Astrocyte of the cerebellum (primary cell): ENCODE measurements at regions not wholly inside any gene's neighbourhood (a gene's known extent, or its start where the extent isn't known, plus 50 kb on each side); places are given as distances from the start of the nearest gene placed in this dataset.

Source experiments
- DNase-seq: peaks from one replicate; pipeline ENCODE4 v3.0.0-alpha.2; 2011; ENCODE audit warnings: low read depth
- H3K4me3 ChIP-seq: 2 replicates; pipeline ENCODE4 v1.5.1; 2011; ENCODE audit warnings: mild to moderate bottlenecking, low read depth, low read length, moderate library complexity
- CTCF ChIP-seq: IDR thresholded peaks from 2 replicates; pipeline ENCODE4 v1.5.1; 2012; ENCODE audit warnings: low read length, low read depth, moderate library complexity, mild to moderate bottlenecking; ENCODE audit errors: missing control alignments
- in situ Hi-C: cut with HindIII; loops from 2 replicates; pipeline ENCODE4 v1.10.0; 2017; ENCODE audit warnings: low sequenced_read_pairs

GRCh38 chr6:19261642-19262041 lies 575.5 kb upstream of the ID4 start:
- DNase-seq, result no peak
- in situ Hi-C loops, result no loop called here
- TF ChIP-seq CTCF, result no peak
- H3K4me3 ChIP-seq, result no peak overlapping the region

GRCh38 chr6:19268117-19268516 lies 569.1 kb upstream of the ID4 start:
- DNase-seq, result no peak

GRCh38 chr6:19268718-19269117 lies 568.5 kb upstream of the ID4 start:
- no peak overlapping the region for H3K4me3 ChIP-seq
- in situ Hi-C loops, result no loop called here
- TF ChIP-seq CTCF, result no peak
- DNase-seq, result no peak

More at GRCh38 chr6:19268117-19268516, 569.1 kb upstream of the ID4 start:
- TF ChIP-seq CTCF, result no peak
- in situ Hi-C loops, result no loop called here
- H3K4me3 ChIP-seq, result no peak overlapping the region

GRCh38 chr6:19269341-19269898 lies 567.8 kb upstream of the ID4 start:
- no peak overlapping the region for H3K4me3 ChIP-seq
- TF ChIP-seq CTCF, result no peak
- no peak for DNase-seq
- in situ Hi-C loops, result no loop called here

GRCh38 chr6:19270616-19271015 lies 566.6 kb upstream of the ID4 start:
- TF ChIP-seq CTCF, result no peak
- in situ Hi-C loops, result no loop called here

GRCh38 chr6:19279273-19279684 lies 557.9 kb upstream of the ID4 start:
- TF ChIP-seq CTCF, result no peak
- no peak for DNase-seq
- in situ Hi-C loops, result no loop called here
- H3K4me3 ChIP-seq, result no peak overlapping the region

More at GRCh38 chr6:19270616-19271015, 566.6 kb upstream of the ID4 start:
- no peak overlapping the region for H3K4me3 ChIP-seq
- DNase-seq, result no peak
